NCI-H187 (cell line): ENCODE measurements at regions not wholly inside any gene's neighbourhood (a gene's known extent, or its start where the extent isn't known, plus 50 kb on each side); places are given as distances from the start of the nearest gene placed in this dataset.
"Not testable (repeated sequence)": the region's sequence is repeated elsewhere in the genome, so short reads cannot be mapped to it uniquely, and the experiment has no call there.

Source experiments
- DNase-seq, 2 experiments: peaks; one replicate each; lab custom pipeline; 2025; lab: John Stamatoyannopoulos, UW

- no peak for DNase-seq
Observed at GRCh38 chr3:86794361-86795065, 196.4 kb downstream of the VGLL3 start.

GRCh38 chr3:86793786-86794185, 197.2 kb downstream of the VGLL3 start:
- DNase-seq, result no peak

GRCh38 chr3:86792316-86792715, 198.6 kb downstream of the VGLL3 start:
- DNase-seq, result no peak

- no peak for DNase-seq
Observed at GRCh38 chr3:86790884-86791549, 199.9 kb downstream of the VGLL3 start.

- DNase-seq, result no peak
Observed at GRCh38 chr3:86788371-86788770, 202.6 kb downstream of the VGLL3 start.

GRCh38 chr3:86787091-86787490, 203.9 kb downstream of the VGLL3 start:
- DNase-seq, result no peak

- no peak for DNase-seq
Observed at GRCh38 chr3:86785386-86785785, 205.6 kb downstream of the VGLL3 start.

- no peak for DNase-seq
Observed at GRCh38 chr3:86782866-86783265, 208.1 kb downstream of the VGLL3 start.

- DNase-seq, result no peak
Observed at GRCh38 chr3:86782286-86782685, 208.7 kb downstream of the VGLL3 start.

- no peak for DNase-seq
Observed at GRCh38 chr3:86774082-86774691, 216.8 kb downstream of the VGLL3 start.

- no peak for DNase-seq
Observed at GRCh38 chr3:86772699-86773098, 218.2 kb downstream of the VGLL3 start.

GRCh38 chr3:86771741-86772512, 219.0 kb downstream of the VGLL3 start:
- DNase-seq, result no peak

- no peak for DNase-seq
Observed at GRCh38 chr3:86766331-86766730, 224.6 kb downstream of the VGLL3 start.

- DNase-seq, result not testable (repeated sequence)
Observed at GRCh38 chr3:86757322-86758179, 233.4 kb downstream of the VGLL3 start.

GRCh38 chr3:86748015-86748414, 242.9 kb downstream of the VGLL3 start:
- DNase-seq, result no peak

- DNase-seq, result no peak
Observed at GRCh38 chr3:86744051-86744450, 246.9 kb downstream of the VGLL3 start.

- no peak for DNase-seq
Observed at GRCh38 chr3:86743233-86743632, 247.7 kb downstream of the VGLL3 start.

GRCh38 chr3:86740751-86741150, 250.2 kb downstream of the VGLL3 start:
- no peak for DNase-seq

- DNase-seq, result no peak
Observed at GRCh38 chr3:86739244-86739643, 251.7 kb downstream of the VGLL3 start.

GRCh38 chr3:86738684-86739083, 252.3 kb downstream of the VGLL3 start:
- no peak for DNase-seq

- no peak for DNase-seq
Observed at GRCh38 chr3:86737517-86737916, 253.4 kb downstream of the VGLL3 start.

- no peak for DNase-seq
Observed at GRCh38 chr3:86733257-86733656, 257.7 kb downstream of the VGLL3 start.
